Upper lobe of left lung (tissue), 6 donors: ENCODE measurements at regions not wholly inside any gene's neighbourhood (a gene's known extent, or its start where the extent isn't known, plus 50 kb on each side); places are given as distances from the start of the nearest gene placed in this dataset.

ENCODE experiments used
- ATAC-seq, 2 donors: fragments of 200-7000 bp; cut with Tn5 transposase; one replicate each; pipeline ENCODE4 v1.9.1; 2022; ENCODE audit warnings: mild to moderate bottlenecking in 2 of 2, moderate library complexity in 2 of 2; ENCODE audit not compliant: low FRiP score in 2 of 2
- DNase-seq, 2 donors: peaks; one replicate each; pipeline ENCODE4 v3.0.0-alpha.2; 2019 to 2020
- H3K27ac ChIP-seq, 4 donors: fragments of 200-600 bp; sonication (generic); one replicate each; pipeline ENCODE4 v1.5.1; 2016 to 2019
- H3K27me3 ChIP-seq, 4 donors: fragments of 200-600 bp; sonication (generic); one replicate each; pipeline ENCODE4 v1.5.1; 2017 to 2019
- H3K36me3 ChIP-seq, 4 donors: fragments of 200-600 bp; sonication (generic); one replicate each; pipeline ENCODE4 v1.5.1; 2016 to 2019
- H3K4me1 ChIP-seq, 4 donors: fragments of 200-600 bp; sonication (generic); one replicate each; pipeline ENCODE4 v1.5.1; 2018 to 2019
- H3K4me3 ChIP-seq, 4 donors: fragments of 200-600 bp; sonication (generic); one replicate each; pipeline ENCODE4 v1.5.1; 2017 to 2019; ENCODE audit warnings: mild to moderate bottlenecking in 2 of 4, moderate library complexity in 1 of 4
- H3K9me3 ChIP-seq, 4 donors: fragments of 200-600 bp; sonication (generic); one replicate each; pipeline ENCODE4 v1.5.1; 2018 to 2019
- CTCF ChIP-seq, 6 experiments: fragments of 450-650 bp in 4 of 6; fragments of 200-600 bp in 2 of 6; sonication (generic) in 2 of 6; IDR thresholded peaks; one replicate each; pipeline ENCODE4 v1.5.1; 2016 to 2019; ENCODE audit warnings: antibody characterized with exemption in 6 of 6
- EP300 ChIP-seq, 4 donors: sonication (generic); formaldehyde crosslinking; IDR thresholded peaks; one replicate each; pipeline ENCODE4 v1.5.1; 2017; ENCODE audit warnings: antibody characterized with exemption in 4 of 4, control low read depth in 2 of 4
- POLR2A ChIP-seq, 4 donors: fragments of 450-650 bp; IDR thresholded peaks; one replicate each; pipeline ENCODE4 v1.5.1; 2016 to 2017; ENCODE audit warnings: antibody characterized with exemption in 4 of 4, mild to moderate bottlenecking in 2 of 4
- POLR2AphosphoS5 ChIP-seq, 2 donors: sonication (generic); formaldehyde crosslinking; IDR thresholded peaks; one replicate each; pipeline ENCODE4 v1.5.1; 2017; ENCODE audit warnings: antibody characterized with exemption in 2 of 2
- WGBS, 2 donors: methylation state at CpG; one replicate each; pipeline ENCODE4 v1.1.5; 2017 to 2018; 5-methylcytosine and 5-hydroxymethylcytosine counted together
- donor health status: DM: no; HTN: no; CAD: no; lungs with moderate emphysema.
- donor health status: DM: no; HTN: yes; CAD: no; lungs with severe emphysema.

GRCh38 chr6:15913573-15913972 lies 215.3 kb upstream of the MYLIP start:
- TF ChIP-seq POLR2AphosphoS5 (IDR thresholded peaks at IDR 0.05): no peak
- no peak for TF ChIP-seq POLR2A (IDR thresholded peaks at IDR 0.05)
- no peak for TF ChIP-seq CTCF (IDR thresholded peaks at IDR 0.05)
- no peak for TF ChIP-seq EP300 (IDR thresholded peaks at IDR 0.05)
- DNase-seq (no peak), ATAC-seq (no peak)
- Histone ChIP-seq H3K36me3 (no peaks in the 10 kb centered on the region), H3K9me3 (no peaks in the 10 kb centered on the region), H3K4me1 (no peaks in the 10 kb centered on the region), H3K27me3 (no peaks in the 10 kb centered on the region), H3K4me3 (no peak overlapping the region), H3K27ac (no peak overlapping the region)
- 98 to 99% methylated on average over 2 of the region's 2 CpGs for WGBS, 2 donors

GRCh38 chr6:15912505-15913400 lies 216.1 kb upstream of the MYLIP start:
- WGBS, 2 donors: 86 to 95% methylated on average over 9 of the region's 9 CpGs

GRCh38 chr6:15911753-15912504 lies 217.0 kb upstream of the MYLIP start:
- 87 to 89% methylated on average over 6 of the region's 6 CpGs for WGBS, 2 donors
- ATAC-seq: no peak

More at GRCh38 chr6:15912505-15913400, 216.1 kb upstream of the MYLIP start:
- no peaks in the 10 kb centered on the region for H3K36me3 ChIP-seq
- H3K4me1 ChIP-seq: no peaks in the 10 kb centered on the region
- H3K9me3 ChIP-seq: no peaks in the 10 kb centered on the region
- DNase-seq: no peak
- H3K4me3 ChIP-seq: no peak overlapping the region
- TF ChIP-seq CTCF (IDR thresholded peaks at IDR 0.05) (no peak), EP300 (IDR thresholded peaks at IDR 0.05) (no peak), POLR2AphosphoS5 (IDR thresholded peaks at IDR 0.05) (no peak), POLR2A (IDR thresholded peaks at IDR 0.05) (no peak)
- no peak for ATAC-seq
- H3K27me3 ChIP-seq: no peaks in the 10 kb centered on the region
- H3K27ac ChIP-seq: no peak overlapping the region

DNA sequence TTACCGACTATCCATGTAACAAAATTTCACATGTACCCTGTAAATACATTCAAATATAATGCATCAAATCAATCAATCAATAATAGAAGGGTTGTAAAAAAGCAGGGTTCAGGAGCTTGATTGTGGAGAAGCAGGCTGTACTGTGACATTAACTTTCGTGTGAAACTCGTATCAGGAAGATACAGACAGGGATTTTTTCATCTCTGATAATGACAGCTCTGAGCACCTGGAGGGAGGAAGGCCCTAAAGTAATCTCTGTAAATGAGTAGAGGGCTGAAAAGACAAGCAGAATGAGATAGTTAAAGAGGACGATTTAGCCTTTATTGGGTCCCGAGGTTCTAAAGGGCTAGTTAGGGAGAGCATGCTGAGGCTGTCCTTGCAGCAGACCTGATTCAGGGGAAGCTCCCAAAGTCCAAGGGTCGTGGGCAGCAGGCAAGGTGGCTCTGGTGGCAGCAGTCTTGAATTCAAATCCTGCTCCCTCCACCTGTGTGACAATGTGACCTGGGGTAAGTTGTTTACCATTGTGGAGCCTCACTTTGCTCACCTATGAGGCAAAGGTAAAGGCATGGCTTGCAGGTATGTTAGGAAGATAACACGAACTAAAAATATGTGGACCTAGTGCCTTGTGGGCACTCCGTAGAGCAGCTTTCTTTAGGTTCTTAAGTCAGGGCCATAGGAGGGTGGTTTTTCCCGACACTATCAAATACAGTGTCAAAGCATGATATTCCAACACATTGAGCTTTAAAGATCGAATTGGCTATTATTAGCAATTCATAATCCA lies 219.4 kb upstream of the MYLIP start:
- Histone ChIP-seq H3K9me3 (no peaks in the 10 kb centered on the region), H3K36me3 (no peaks in the 10 kb centered on the region), H3K27ac (no peak overlapping the region), H3K4me3 (no peak overlapping the region), H3K27me3 (no peaks in the 10 kb centered on the region), H3K4me1 (no peaks in the 10 kb centered on the region)
- ATAC-seq: no peak
- DNase-seq: no peak
- no peak for TF ChIP-seq POLR2A (IDR thresholded peaks at IDR 0.05)
- TF ChIP-seq CTCF (IDR thresholded peaks at IDR 0.05): no peak
- TF ChIP-seq POLR2AphosphoS5 (IDR thresholded peaks at IDR 0.05): no peak
- TF ChIP-seq EP300 (IDR thresholded peaks at IDR 0.05): no peak
- WGBS, 2 donors: 92 to 95% methylated on average over 10 of the region's 10 CpGs

More at GRCh38 chr6:15911753-15912504, 217.0 kb upstream of the MYLIP start:
- H3K9me3 ChIP-seq: no peaks in the 10 kb centered on the region
- no peaks in the 10 kb centered on the region for H3K4me1 ChIP-seq
- H3K27ac ChIP-seq: no peak overlapping the region
- no peak for DNase-seq
- no peaks in the 10 kb centered on the region for H3K36me3 ChIP-seq
- H3K27me3 ChIP-seq: no peaks in the 10 kb centered on the region
- TF ChIP-seq POLR2A (IDR thresholded peaks at IDR 0.05) (no peak), CTCF (IDR thresholded peaks at IDR 0.05) (no peak), POLR2AphosphoS5 (IDR thresholded peaks at IDR 0.05) (no peak), EP300 (IDR thresholded peaks at IDR 0.05) (no peak)
- H3K4me3 ChIP-seq: no peak overlapping the region
